ENCODE measurements at regions not wholly inside any gene's neighbourhood (a gene's known extent, or its start where the extent isn't known, plus 50 kb on each side); places are given as distances from the start of the nearest gene placed in this dataset.

DNA sequence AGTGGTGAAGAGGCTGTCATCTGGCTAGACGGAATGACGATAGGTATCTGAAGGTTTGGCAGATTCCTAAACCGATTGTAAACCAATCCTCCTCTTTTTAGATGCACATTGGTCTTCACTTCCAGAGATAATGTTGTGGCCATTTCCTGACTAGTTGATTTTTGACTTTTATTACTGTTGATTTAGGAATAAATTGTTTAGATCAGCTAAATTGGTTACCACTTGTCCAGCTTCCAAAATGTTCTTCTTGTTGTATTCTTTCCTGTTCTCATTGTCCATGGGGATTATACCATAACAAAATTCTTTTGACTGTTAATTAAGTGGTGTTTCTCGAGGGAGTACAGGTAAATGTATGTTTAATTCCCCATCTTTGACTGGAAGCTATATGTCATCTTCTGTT, 119.7 kb downstream of the MACROH2A1 start:
- intact Hi-C loops (cut with DNase I), result no loop called here
- Histone ChIP-seq H3K36me3 (no peaks in the 10 kb centered on the region), H3K4me1 (no peaks in the 10 kb centered on the region), H3K27ac (no peak overlapping the region), H3K9me3 (no peaks in the 10 kb centered on the region), H3K27me3 (no peaks in the 10 kb centered on the region), H3K4me3 (no peak overlapping the region)
- TF ChIP-seq, protein P1, sequence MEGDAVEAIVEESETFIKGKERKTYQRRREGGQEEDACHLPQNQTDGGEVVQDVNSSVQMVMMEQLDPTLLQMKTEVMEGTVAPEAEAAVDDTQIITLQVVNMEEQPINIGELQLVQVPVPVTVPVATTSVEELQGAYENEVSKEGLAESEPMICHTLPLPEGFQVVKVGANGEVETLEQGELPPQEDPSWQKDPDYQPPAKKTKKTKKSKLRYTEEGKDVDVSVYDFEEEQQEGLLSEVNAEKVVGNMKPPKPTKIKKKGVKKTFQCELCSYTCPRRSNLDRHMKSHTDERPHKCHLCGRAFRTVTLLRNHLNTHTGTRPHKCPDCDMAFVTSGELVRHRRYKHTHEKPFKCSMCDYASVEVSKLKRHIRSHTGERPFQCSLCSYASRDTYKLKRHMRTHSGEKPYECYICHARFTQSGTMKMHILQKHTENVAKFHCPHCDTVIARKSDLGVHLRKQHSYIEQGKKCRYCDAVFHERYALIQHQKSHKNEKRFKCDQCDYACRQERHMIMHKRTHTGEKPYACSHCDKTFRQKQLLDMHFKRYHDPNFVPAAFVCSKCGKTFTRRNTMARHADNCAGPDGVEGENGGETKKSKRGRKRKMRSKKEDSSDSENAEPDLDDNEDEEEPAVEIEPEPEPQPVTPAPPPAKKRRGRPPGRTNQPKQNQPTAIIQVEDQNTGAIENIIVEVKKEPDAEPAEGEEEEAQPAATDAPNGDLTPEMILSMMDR (IDR thresholded peaks at IDR 0.05), result no peak
- ATAC-seq (no peak), FAIRE-seq (no peak), DNase-seq (no peak)
- 59 to 71% methylated on average over 4 of the region's 4 CpGs for WGBS, 2 donors

DNA sequence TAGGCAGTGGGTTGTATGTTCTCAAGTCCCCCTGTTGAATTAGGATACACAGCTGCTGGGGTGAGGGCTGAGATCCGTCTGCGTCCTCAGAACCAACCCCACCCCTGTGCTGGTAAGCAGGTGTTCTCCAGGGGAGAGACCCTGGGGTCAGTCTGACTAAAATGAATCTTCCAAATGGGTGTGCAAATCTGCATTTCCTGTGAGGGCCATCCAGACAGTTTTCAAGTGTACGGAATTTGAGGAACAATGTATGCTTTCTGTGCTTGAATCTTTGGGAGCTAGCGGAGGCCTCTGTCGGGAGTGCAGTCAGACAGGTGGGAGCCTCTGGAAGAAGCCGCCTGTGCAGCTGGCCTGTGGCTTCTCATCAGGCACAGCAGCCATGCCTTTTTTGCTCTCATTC, 122.9 kb downstream of the MACROH2A1 start:
- H3K27me3 ChIP-seq, result no peaks in the 10 kb centered on the region
- no peak for DNase-seq
- no peak for ATAC-seq
- TF ChIP-seq, protein P1 (IDR thresholded peaks at IDR 0.05), result no peak
- H3K4me3 ChIP-seq, result no peak overlapping the region
- 63 to 71% methylated on average over 6 of the region's 6 CpGs for WGBS, 2 donors
- no peaks in the 10 kb centered on the region for H3K4me1 ChIP-seq
- no peaks in the 10 kb centered on the region for H3K36me3 ChIP-seq
- H3K27ac ChIP-seq, result no peak overlapping the region
- no peaks in the 10 kb centered on the region for H3K9me3 ChIP-seq
- intact Hi-C loops (cut with DNase I), result no loop called here
- FAIRE-seq, result no peak

DNA sequence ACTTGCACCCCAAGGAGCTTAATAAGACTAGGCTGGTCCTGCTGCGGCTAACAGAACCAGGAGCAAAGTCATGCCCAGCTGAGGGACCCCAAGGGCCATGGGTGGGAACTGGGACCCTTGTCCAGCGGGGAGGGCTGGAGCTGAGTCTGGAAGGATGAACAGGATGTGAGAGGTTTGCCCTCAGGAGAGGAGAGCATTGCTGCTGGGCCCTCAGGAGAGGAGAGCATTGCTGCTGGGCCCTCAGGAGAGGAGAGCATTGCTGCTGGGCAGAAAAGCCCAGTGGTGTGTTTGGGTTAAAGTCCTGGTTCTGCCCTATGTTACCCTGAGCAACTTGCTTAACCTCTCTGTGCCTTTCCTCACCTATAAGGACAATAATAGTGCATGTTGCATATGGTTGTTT, 125.8 kb downstream of the MACROH2A1 start:
- no peaks in the 10 kb centered on the region for H3K4me1 ChIP-seq
- WGBS, 2 donors, result 87 to 94% methylated on average over 2 of the region's 2 CpGs
- H3K27ac ChIP-seq, result no peak overlapping the region
- no peaks in the 10 kb centered on the region for H3K27me3 ChIP-seq
- TF ChIP-seq, protein P1 (IDR thresholded peaks at IDR 0.05), result no peak
- intact Hi-C loops (cut with DNase I), result no loop called here
- FAIRE-seq (no peak), DNase-seq (no peak), ATAC-seq (no peak)
- no peak overlapping the region for H3K4me3 ChIP-seq
- H3K36me3 ChIP-seq, result no peaks in the 10 kb centered on the region
- no peaks in the 10 kb centered on the region for H3K9me3 ChIP-seq

DNA sequence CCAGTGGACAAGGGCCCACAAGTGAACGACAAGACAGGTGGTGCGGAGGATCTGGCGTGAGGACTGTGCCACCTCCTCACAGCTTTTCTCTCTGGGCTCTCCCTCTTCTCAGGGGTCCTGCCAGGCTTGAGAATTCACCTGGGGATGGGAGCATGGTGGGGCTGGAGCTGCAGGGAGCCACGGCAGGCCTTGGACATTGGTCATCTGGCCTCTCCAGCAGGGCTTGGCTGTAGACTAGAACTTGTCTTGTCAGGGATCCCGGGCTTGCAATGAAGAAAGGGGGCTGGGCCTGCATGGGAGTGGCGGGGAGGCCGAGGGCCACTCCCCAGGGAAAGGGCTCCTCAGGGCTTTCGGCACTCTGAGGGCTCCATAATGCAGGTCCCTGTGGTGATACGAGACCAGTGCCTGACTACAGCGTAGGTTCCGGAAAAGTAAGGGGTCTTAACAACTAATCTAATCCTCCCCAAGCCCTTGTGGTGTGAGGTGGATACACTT, 126.7 kb downstream of the MACROH2A1 start:
- FAIRE-seq (no peak), DNase-seq (no peak), ATAC-seq (no peak)
- Histone ChIP-seq H3K36me3 (no peaks in the 10 kb centered on the region), H3K9me3 (no peaks in the 10 kb centered on the region), H3K27ac (no peak overlapping the region), H3K4me3 (no peak overlapping the region), H3K27me3 (no peaks in the 10 kb centered on the region), H3K4me1 (no peaks in the 10 kb centered on the region)
- intact Hi-C loops (cut with DNase I), result no loop called here
- TF ChIP-seq, protein P1 (IDR thresholded peaks at IDR 0.05), result no peak
- 82 to 84% methylated on average over 10 to 11 of the region's 11 CpGs for WGBS, 2 donors

- Histone ChIP-seq H3K9me3 (no peaks in the 10 kb centered on the region), H3K4me3 (no peak overlapping the region), H3K27me3 (no peaks in the 10 kb centered on the region), H3K4me1 (no peaks in the 10 kb centered on the region), H3K27ac (no peak overlapping the region), H3K36me3 (no peaks in the 10 kb centered on the region)
- FAIRE-seq, result no peak
- DNase-seq, result no peak
- 49 to 54% methylated on average over 14 of the region's 14 CpGs for WGBS, 2 donors
- ATAC-seq, result no peak
- intact Hi-C loops (cut with DNase I), result no loop called here
- TF ChIP-seq, protein P1 (IDR thresholded peaks at IDR 0.05), result no peak
Measured at GRCh38 chr5:135271533-135272310, 127.3 kb downstream of the MACROH2A1 start.

All from pancreas (tissue), 10 donors.